Osteoblast (primary cell): ENCODE measurements at regions not wholly inside any gene's neighbourhood (a gene's known extent, or its start where the extent isn't known, plus 50 kb on each side); places are given as distances from the start of the nearest gene placed in this dataset.

Experiments used
- DNase-seq: peaks from one replicate; pipeline ENCODE4 v3.0.0; 2011; ENCODE audit warnings: low spot score, mixed read lengths; ENCODE audit not compliant: insufficient read length; ENCODE audit errors: missing footprints
- H2AFZ ChIP-seq: 2 replicates; pipeline ENCODE4 v1.6.0; 2011; ENCODE audit warnings: mild to moderate bottlenecking, low read length
- H3K27ac ChIP-seq: 2 replicates; pipeline ENCODE4 v1.5.1; 2011; ENCODE audit warnings: mild to moderate bottlenecking, low read depth, low read length, moderate library complexity
- H3K27me3 ChIP-seq: 2 replicates; pipeline ENCODE4 v1.6.0; 2012; ENCODE audit warnings: mild to moderate bottlenecking, control low read depth, inconsistent platforms, low read length, moderate library complexity; ENCODE audit not compliant: insufficient read depth
- H3K36me3 ChIP-seq: 2 replicates; pipeline ENCODE4 v1.5.1; 2011; ENCODE audit warnings: mild to moderate bottlenecking, low read length, control low read depth, moderate library complexity; ENCODE audit not compliant: insufficient read depth
- H3K4me1 ChIP-seq: 2 replicates; pipeline ENCODE4 v1.5.1; 2011; ENCODE audit warnings: mild to moderate bottlenecking, low read length, control low read depth, moderate library complexity; ENCODE audit not compliant: insufficient read depth
- H3K4me2 ChIP-seq: 2 replicates; pipeline ENCODE4 v1.6.0; 2011; ENCODE audit warnings: mild to moderate bottlenecking, low read length; ENCODE audit not compliant: insufficient read depth
- H3K4me3 ChIP-seq: fragments of 200-600 bp; sonication (generic); 3 replicates; pipeline ENCODE4 v1.5.1; 2012; ENCODE audit warnings: mild to moderate bottlenecking, low read length, inconsistent platforms; ENCODE audit not compliant: insufficient read depth
- H3K79me2 ChIP-seq: 2 replicates; pipeline ENCODE4 v1.6.0; 2012; ENCODE audit warnings: mild to moderate bottlenecking, low read length, control low read depth, inconsistent platforms; ENCODE audit not compliant: insufficient read depth
- H3K9me3 ChIP-seq: 2 replicates; pipeline ENCODE4 v1.5.1; 2011; ENCODE audit warnings: low read depth, low read length, control low read depth
- H4K20me1 ChIP-seq: 2 replicates; pipeline ENCODE4 v1.6.0; 2012; ENCODE audit warnings: mild to moderate bottlenecking, low read length, control low read depth; ENCODE audit not compliant: insufficient read depth
- CTCF ChIP-seq: IDR thresholded peaks from 2 replicates; pipeline ENCODE4 v1.5.1; 2011; ENCODE audit warnings: mild to moderate bottlenecking, low read depth, low read length, moderate library complexity; ENCODE audit errors: extremely low read depth

GRCh38 chr6:76633259-76633658 lies 560.8 kb upstream of the IMPG1 start:
- H3K79me2 ChIP-seq = no peaks in the 10 kb centered on the region
- no peak overlapping the region for H3K4me2 ChIP-seq
- H3K27me3 ChIP-seq = no peaks in the 10 kb centered on the region
- TF ChIP-seq CTCF = no peak
- peaks cover 2% of the 10 kb centered on the region for H3K9me3 ChIP-seq
- H3K4me3 ChIP-seq = no peak overlapping the region
- DNase-seq = no peak
- no peaks in the 10 kb centered on the region for H3K36me3 ChIP-seq
- no peaks in the 10 kb centered on the region for H4K20me1 ChIP-seq
- no peak overlapping the region for H2AFZ ChIP-seq
- no peak overlapping the region for H3K27ac ChIP-seq
- no peaks in the 10 kb centered on the region for H3K4me1 ChIP-seq

GRCh38 chr6:76631622-76632021 lies 559.2 kb upstream of the IMPG1 start:
- Histone ChIP-seq H2AFZ (no peak overlapping the region), H4K20me1 (no peaks in the 10 kb centered on the region), H3K4me2 (no peak overlapping the region), H3K27ac (no peak overlapping the region), H3K4me1 (no peaks in the 10 kb centered on the region), H3K79me2 (no peaks in the 10 kb centered on the region), H3K27me3 (no peaks in the 10 kb centered on the region), H3K36me3 (no peaks in the 10 kb centered on the region), H3K4me3 (no peak overlapping the region), H3K9me3 (peaks cover 2% of the 10 kb centered on the region)
- no peak for TF ChIP-seq CTCF
- no peak for DNase-seq

GRCh38 chr6:76615395-76615794 lies 542.9 kb upstream of the IMPG1 start:
- Histone ChIP-seq H3K4me1 (no peaks in the 10 kb centered on the region), H3K36me3 (no peaks in the 10 kb centered on the region), H3K27ac (no peak overlapping the region), H2AFZ (no peak overlapping the region), H3K4me3 (no peak overlapping the region), H3K79me2 (no peaks in the 10 kb centered on the region), H3K27me3 (no peaks in the 10 kb centered on the region), H4K20me1 (no peaks in the 10 kb centered on the region), H3K9me3 (no peaks in the 10 kb centered on the region), H3K4me2 (no peak overlapping the region)
- no peak for DNase-seq
- no peak for TF ChIP-seq CTCF

GRCh38 chr6:76612954-76613353 lies 540.5 kb upstream of the IMPG1 start:
- H3K79me2 ChIP-seq = no peaks in the 10 kb centered on the region
- H3K4me1 ChIP-seq = no peaks in the 10 kb centered on the region
- no peak overlapping the region for H2AFZ ChIP-seq
- H3K36me3 ChIP-seq = no peaks in the 10 kb centered on the region
- no peaks in the 10 kb centered on the region for H3K27me3 ChIP-seq
- TF ChIP-seq CTCF = no peak
- no peaks in the 10 kb centered on the region for H4K20me1 ChIP-seq
- DNase-seq = no peak
- no peak overlapping the region for H3K4me2 ChIP-seq
- H3K4me3 ChIP-seq = no peak overlapping the region
- no peaks in the 10 kb centered on the region for H3K9me3 ChIP-seq
- H3K27ac ChIP-seq = no peak overlapping the region
